GM18511 (cell line): ENCODE measurements at regions not wholly inside any gene's neighbourhood (a gene's known extent, or its start where the extent isn't known, plus 50 kb on each side); places are given as distances from the start of the nearest gene placed in this dataset.
"Not testable (repeated sequence)": the region's sequence is repeated elsewhere in the genome, so short reads cannot be mapped to it uniquely, and the experiment has no call there.

Experiments used
- ATAC-seq: cut with Tn5 transposase; IDR thresholded peaks from one replicate; pipeline ENCODE4 v1.9.1; 2021; ENCODE audit warnings: mild to moderate bottlenecking, moderate library complexity; ENCODE audit not compliant: unreplicated experiment

DNA sequence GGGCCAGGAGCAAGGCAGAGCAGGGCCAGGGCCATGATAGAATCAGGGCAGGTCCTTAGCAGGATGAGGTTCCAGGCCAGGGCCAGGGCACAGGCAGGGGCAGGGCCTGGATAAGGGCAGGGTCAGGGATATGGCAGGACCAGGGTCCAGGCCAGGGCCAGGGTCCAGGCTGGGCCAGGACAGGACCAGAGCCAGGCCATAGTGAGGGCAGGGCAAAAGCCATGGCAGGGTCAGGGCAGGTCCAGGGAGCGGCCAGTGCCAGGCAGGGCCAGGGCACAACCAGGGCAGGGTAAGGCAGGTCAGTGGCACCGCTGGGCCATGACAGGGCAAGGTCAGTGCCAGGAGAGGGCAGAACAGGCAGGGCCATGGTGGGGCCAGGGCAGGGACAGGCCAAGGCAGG lies 152.2 kb downstream of the LIPI start:
- ATAC-seq = no peak

DNA sequence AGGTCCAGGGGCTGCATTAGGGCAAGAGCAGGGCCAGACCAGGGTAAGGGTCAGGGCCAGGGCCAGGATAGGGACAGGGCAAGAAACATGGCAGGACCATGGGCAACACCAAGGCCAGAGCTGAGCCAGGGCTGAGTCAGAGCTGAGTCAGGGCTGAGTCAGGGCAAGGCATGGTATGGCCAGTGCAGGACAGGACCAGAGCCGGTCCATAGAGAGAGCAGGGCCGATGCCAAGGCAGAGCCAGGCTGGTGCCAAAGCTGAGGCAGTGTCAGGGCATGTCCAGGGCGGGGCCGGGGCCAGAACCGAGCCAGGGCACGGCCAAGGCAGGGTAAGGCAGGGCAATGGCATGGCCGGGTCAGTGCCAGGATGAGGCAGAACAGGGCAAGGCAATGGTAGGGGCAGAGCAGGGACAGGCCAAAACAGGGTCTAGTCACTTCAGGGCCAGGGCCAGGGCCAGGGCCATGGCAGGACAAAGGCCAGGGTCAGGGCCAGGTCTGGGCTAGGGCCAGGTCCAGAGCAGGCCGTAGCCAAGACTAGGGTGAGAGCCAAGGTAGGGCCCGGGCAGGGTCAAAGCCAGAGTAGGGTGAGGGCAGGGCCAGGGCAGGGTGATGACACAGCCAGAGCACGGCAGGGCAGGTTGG lies 152.8 kb downstream of the LIPI start:
- ATAC-seq = not testable (repeated sequence)

GRCh38 chr21:14057313-14057712 lies 153.4 kb downstream of the LIPI start:
- no peak for ATAC-seq

GRCh38 chr21:14056771-14057191 lies 154.0 kb downstream of the LIPI start:
- ATAC-seq = no peak

- not testable (repeated sequence) for ATAC-seq
Observed at GRCh38 chr21:14055746-14056515, 154.8 kb downstream of the LIPI start.

DNA sequence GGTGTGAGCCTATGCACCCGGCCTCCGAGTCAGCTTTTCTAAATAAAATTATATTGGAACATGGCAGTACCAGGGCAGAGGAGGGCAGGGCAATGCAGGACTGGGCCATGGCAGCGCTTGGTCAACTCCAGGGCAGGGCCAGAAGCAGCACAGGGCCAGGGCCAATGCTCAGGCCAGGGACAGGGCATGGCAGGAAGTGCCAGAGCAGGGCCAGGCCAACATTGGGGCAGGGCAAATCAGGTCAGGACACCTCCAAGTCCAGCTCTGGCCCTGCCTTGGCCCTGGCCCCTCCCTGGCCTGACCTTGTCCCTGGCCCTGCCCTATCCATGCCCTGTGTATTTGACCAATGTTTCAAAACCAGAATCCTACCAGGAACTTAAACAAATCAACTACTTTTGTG lies 156.1 kb downstream of the LIPI start:
- ATAC-seq = no peak

DNA sequence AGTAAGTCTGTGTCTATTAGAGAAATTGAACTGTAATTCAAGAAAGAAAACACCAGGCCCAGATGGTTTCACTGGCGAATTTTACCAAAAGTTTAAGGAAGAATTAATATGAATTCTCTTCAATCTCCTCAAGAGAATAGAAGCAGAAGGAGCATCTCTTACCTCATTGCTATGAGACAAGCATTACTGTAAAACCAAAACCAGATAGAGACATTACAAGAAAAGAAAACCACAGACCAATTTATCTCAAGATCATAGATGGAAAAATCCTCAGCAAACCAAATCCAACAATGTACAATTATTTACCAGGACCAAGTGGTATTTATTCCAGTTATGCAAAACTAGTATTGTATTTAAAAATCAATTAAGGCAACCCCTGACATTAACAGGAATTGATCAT lies 160.6 kb downstream of the LIPI start:
- ATAC-seq = no peak

- no peak for ATAC-seq
Observed at GRCh38 chr21:14046401-14046800, 164.4 kb downstream of the LIPI start.

GRCh38 chr21:14040386-14040785 lies 170.4 kb downstream of the LIPI start:
- ATAC-seq = no peak

DNA sequence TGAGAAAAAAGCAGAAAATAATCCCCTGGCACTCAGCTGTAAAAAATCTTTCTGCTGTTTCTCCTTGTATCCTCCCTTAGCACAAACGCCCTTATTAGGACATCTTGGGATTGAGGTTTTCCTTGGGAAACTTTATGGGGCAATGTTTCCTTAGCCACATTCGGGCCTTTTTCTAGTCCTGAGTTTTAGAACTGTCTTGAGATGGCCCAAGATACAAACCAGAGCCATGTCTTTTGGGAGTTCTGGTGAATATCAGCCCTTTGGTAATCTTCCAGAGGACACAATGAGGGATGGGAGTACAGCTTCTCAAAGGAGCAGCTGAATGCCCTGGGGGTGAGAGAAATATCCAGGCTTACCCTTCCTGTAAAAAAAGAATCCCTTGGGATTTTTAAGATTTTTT lies 182.1 kb downstream of the LIPI start:
- not testable (repeated sequence) for ATAC-seq

GRCh38 chr21:14027235-14027869 lies 183.4 kb downstream of the LIPI start:
- peak; percentile 100 for ATAC-seq

GRCh38 chr21:14020108-14020507 lies 190.6 kb downstream of the LIPI start:
- ATAC-seq = peak; percentile 46

DNA sequence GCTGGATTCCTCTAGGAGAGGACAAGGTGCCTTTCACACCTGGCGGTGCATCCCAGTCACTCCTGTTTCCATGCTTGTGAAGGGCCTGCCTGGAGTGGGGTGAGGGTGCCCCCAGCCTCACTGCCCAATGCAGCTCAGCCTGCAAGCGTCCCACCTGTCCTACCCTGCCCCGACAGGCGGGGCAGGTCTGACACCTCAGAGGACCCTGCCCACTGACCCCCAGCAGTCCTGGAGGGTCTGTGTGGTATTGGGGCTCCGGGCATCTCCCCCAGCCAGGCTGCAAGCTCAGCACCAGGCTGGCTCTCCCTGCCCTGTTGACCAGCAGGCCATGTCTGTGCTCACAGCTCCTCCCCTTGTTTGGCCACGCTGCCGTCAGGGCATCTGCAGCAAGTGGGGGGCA lies 194.9 kb downstream of the LIPI start:
- ATAC-seq = not testable (repeated sequence)

- ATAC-seq = not testable (repeated sequence)
Observed at GRCh38 chr21:14013623-14014498, 196.9 kb downstream of the LIPI start.

DNA sequence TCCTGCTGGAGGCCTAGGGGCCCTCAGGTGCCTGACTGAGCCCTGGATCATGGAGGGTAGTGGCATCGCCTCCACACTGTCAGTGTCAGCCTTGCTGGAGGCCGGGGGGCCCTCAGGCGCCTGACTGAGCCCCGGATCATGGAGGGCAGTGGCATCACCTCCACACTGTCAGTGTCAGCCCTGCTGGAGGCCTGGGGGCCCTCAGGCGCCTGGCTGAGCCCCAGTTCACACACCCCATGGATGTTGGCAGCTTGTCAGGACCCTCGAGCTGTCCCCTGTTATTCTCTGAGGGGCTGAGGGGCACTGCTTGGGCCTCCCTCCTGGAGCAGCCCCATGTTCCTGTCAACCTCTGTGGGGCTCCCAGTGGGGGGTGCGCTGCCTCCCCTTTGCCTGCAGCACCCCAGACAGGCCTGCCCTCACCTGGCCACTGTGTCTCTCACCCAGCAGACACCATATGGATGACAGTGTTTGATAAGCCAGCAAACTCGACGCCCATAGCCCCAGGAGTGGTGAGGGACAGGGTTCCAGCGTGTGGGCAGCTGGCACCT lies 197.6 kb downstream of the LIPI start:
- ATAC-seq = no peak

- no peak for ATAC-seq
Observed at GRCh38 chr21:14012409-14012808, 198.3 kb downstream of the LIPI start.

DNA sequence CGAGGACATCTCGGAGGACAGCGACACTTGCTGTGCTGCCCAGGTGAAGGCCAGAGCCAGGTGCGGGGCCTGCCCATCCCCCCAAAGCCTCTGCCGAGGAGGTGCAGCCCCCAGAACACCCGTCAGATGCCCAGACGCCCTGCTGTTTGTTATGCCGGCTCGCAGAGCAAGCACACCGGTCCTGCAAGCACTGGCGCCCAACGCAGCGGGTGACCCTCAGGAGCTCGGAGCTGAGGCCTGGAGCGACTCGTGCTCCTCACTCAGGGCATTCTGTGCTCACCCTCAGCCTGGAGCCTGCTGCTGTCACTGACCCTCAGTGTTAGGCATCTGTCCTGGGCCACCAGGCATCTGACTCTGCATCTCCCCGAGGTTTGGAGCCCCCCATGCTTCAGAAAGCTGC lies 199.0 kb downstream of the LIPI start:
- ATAC-seq = not testable (repeated sequence)

- not testable (repeated sequence) for ATAC-seq
Observed at GRCh38 chr21:14011149-14011548, 199.6 kb downstream of the LIPI start.

- no peak for ATAC-seq
Observed at GRCh38 chr21:14010729-14011128, 200.0 kb downstream of the LIPI start.

- ATAC-seq = not testable (repeated sequence)
Observed at GRCh38 chr21:14009990-14010389, 200.8 kb downstream of the LIPI start.
